Stimulated activated CD4-positive, alpha-beta T cell treated with anti-CD3 and anti-CD28 coated beads, TNF-alpha, amount 100 ng/mL, for 24 hours (primary cell): ENCODE measurements at regions not wholly inside any gene's neighbourhood (a gene's known extent, or its start where the extent isn't known, plus 50 kb on each side); places are given as distances from the start of the nearest gene placed in this dataset.

Experiments
- DNase-seq, 3 experiments: peaks; one replicate each; pipeline ENCODE4 v3.0.0-alpha.2; 2020; ENCODE audit warnings: low read depth in 3 of 3

- no peak for DNase-seq
Measured at GRCh38 chr20:53695797-53696527, 102.3 kb upstream of the ZNF217 start.

GRCh38 chr20:53693262-53693871, 99.7 kb upstream of the ZNF217 start:
- no peak for DNase-seq

- DNase-seq: no peak
Measured at GRCh38 chr20:53692465-53693067, 98.9 kb upstream of the ZNF217 start.

GRCh38 chr20:53691811-53692192, 98.2 kb upstream of the ZNF217 start:
- no peak for DNase-seq

- no peak for DNase-seq
Measured at GRCh38 chr20:53691060-53691810, 97.6 kb upstream of the ZNF217 start.

- DNase-seq: no peak
Measured at GRCh38 chr20:53688085-53688484, 94.4 kb upstream of the ZNF217 start.

- DNase-seq: no peak
Measured at GRCh38 chr20:53685070-53685595, 91.5 kb upstream of the ZNF217 start.

- no peak for DNase-seq
Measured at GRCh38 chr20:53683506-53683905, 89.9 kb upstream of the ZNF217 start.

- no peak for DNase-seq
Measured at GRCh38 chr20:53681352-53682212, 87.9 kb upstream of the ZNF217 start.

- DNase-seq: no peak
Measured at GRCh38 chr20:53679597-53680309, 86.1 kb upstream of the ZNF217 start.

GRCh38 chr20:53678990-53679596, 85.5 kb upstream of the ZNF217 start:
- no peak for DNase-seq

GRCh38 chr20:53678315-53678989, 84.8 kb upstream of the ZNF217 start:
- no peak for DNase-seq

- no peak for DNase-seq
Measured at GRCh38 chr20:53677447-53678314, 84.0 kb upstream of the ZNF217 start.

GRCh38 chr20:53676987-53677386, 83.3 kb upstream of the ZNF217 start:
- no peak for DNase-seq

- DNase-seq: no peak
Measured at GRCh38 chr20:53676519-53676822, 82.8 kb upstream of the ZNF217 start.

- DNase-seq: no peak
Measured at GRCh38 chr20:53672484-53673129, 79.0 kb upstream of the ZNF217 start.

- DNase-seq: no peak
Measured at GRCh38 chr20:53671370-53671769, 77.7 kb upstream of the ZNF217 start.
